Breast epithelium (tissue), 4 donors: ENCODE measurements at regions not wholly inside any gene's neighbourhood (a gene's known extent, or its start where the extent isn't known, plus 50 kb on each side); places are given as distances from the start of the nearest gene placed in this dataset.

Experiments used
- DNase-seq, 2 donors: peaks; one replicate each; pipeline ENCODE4 v3.0.0-alpha.2; 2019; ENCODE audit warnings: low spot score in 2 of 2
- H3K27ac ChIP-seq, 2 donors: fragments of 200-600 bp; sonication (generic) in 1 of 2; one replicate each; pipeline ENCODE4 v1.5.1; 2016 to 2019; ENCODE audit warnings: mild to moderate bottlenecking in 1 of 2
- H3K27me3 ChIP-seq, 2 donors: fragments of 200-600 bp; sonication (generic) in 1 of 2; one replicate each; pipeline versions ENCODE4 v1.5.1 to v1.6.0; 2017 to 2019; ENCODE audit warnings: control low read depth in 1 of 2, mild to moderate bottlenecking in 1 of 2
- H3K36me3 ChIP-seq: fragments of 200-600 bp; one replicate; pipeline ENCODE4 v1.5.1; 2019
- H3K4me1 ChIP-seq, 2 donors: fragments of 200-600 bp; sonication (generic); one replicate each; pipeline ENCODE4 v1.5.1; 2016 to 2019; ENCODE audit warnings: control low read depth in 1 of 2
- H3K4me3 ChIP-seq, 3 donors: fragments of 200-600 bp; sonication (generic); 1 replicate in 2 of 3; 2 replicates in 1 of 3; pipeline ENCODE4 v1.5.1; 2016 to 2019; ENCODE audit warnings: mild to moderate bottlenecking in 3 of 3, moderate library complexity in 2 of 3
- H3K9me3 ChIP-seq, 2 donors: fragments of 200-600 bp; sonication (generic) in 1 of 2; one replicate each; pipeline ENCODE4 v1.5.1; 2016 to 2019; ENCODE audit warnings: control low read depth in 1 of 2
- POLR2A ChIP-seq: fragments of 450-650 bp; IDR thresholded peaks from one replicate; pipeline ENCODE4 v1.6.1; 2016; ENCODE audit warnings: antibody characterized with exemption, mild to moderate bottlenecking, moderate library complexity
- POLR2AphosphoS5 ChIP-seq, 3 donors: sonication (generic); formaldehyde crosslinking; IDR thresholded peaks; one replicate each; pipeline ENCODE4 v1.6.1; 2017; ENCODE audit warnings: antibody characterized with exemption in 3 of 3
- intact Hi-C: fragments of 100-400 bp; cut with DNase I; formaldehyde crosslinking; loops from one replicate; pipeline ENCODE4 v1.15.1; 2023; ENCODE audit warnings: low total_unique reads
- TF ChIP-seq, protein P1 (sequence below), 3 donors: fragments of 450-650 bp; IDR thresholded peaks; one replicate each; pipeline ENCODE4 v1.5.1; 2016 to 2017; ENCODE audit warnings: antibody characterized with exemption in 3 of 3, mild to moderate bottlenecking in 3 of 3, moderate library complexity in 3 of 3

DNA sequence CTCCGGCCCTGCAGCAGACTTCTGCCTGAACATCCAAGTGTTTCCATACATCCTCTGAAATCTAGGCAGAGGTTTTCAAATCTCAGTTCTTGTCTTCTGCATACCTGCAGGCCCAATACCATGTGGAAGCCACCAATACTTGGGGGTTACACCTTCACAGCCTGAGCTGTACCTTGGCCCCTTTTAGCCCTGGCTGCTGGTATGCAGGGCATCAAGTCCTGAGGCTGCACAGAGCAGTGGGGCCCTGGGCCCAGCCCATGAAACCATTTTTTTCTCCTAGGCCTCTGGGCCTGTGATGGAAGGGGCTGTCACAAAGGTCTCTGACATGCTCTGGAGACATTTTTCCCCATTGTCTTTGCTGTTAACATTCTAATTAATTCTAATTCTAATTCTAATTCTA, 680.6 kb downstream of the ELAVL2 start:
- Histone ChIP-seq H3K4me3 (no peak overlapping the region), H3K36me3 (no peaks in the 10 kb centered on the region), H3K4me1 (no peaks in the 10 kb centered on the region), H3K27me3 (no peaks in the 10 kb centered on the region), H3K27ac (no peak overlapping the region), H3K9me3 (peaks cover 10% of the 10 kb centered on the region in 2 donors)
- no peak for DNase-seq
- no peak for TF ChIP-seq POLR2AphosphoS5 (IDR thresholded peaks at IDR 0.05)
- TF ChIP-seq, protein P1, sequence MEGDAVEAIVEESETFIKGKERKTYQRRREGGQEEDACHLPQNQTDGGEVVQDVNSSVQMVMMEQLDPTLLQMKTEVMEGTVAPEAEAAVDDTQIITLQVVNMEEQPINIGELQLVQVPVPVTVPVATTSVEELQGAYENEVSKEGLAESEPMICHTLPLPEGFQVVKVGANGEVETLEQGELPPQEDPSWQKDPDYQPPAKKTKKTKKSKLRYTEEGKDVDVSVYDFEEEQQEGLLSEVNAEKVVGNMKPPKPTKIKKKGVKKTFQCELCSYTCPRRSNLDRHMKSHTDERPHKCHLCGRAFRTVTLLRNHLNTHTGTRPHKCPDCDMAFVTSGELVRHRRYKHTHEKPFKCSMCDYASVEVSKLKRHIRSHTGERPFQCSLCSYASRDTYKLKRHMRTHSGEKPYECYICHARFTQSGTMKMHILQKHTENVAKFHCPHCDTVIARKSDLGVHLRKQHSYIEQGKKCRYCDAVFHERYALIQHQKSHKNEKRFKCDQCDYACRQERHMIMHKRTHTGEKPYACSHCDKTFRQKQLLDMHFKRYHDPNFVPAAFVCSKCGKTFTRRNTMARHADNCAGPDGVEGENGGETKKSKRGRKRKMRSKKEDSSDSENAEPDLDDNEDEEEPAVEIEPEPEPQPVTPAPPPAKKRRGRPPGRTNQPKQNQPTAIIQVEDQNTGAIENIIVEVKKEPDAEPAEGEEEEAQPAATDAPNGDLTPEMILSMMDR (IDR thresholded peaks at IDR 0.05) = no peak
- no peak for TF ChIP-seq POLR2A
- intact Hi-C loops = no loop called here

DNA sequence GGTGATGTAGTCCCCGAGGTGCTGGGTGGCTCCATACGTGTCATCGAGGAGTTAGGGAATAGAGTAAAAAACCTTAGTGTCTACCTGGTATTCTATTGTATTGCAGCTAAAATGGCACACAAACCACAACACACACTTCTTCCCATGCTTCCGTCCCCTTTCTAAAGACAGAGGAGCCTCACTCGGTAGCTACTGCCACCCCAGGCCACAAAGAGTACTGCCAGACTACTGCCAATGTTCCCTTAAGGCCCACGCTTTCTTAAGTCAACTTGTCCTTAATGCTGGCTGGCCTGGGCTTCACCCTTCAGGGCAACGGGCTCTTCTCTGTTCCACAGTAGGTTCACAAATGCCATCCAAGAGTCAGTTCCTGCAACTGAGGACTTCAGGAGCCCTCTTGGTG, 673.0 kb downstream of the ELAVL2 start:
- H3K4me1 ChIP-seq = no peaks in the 10 kb centered on the region
- DNase-seq = no peak
- H3K36me3 ChIP-seq = no peaks in the 10 kb centered on the region
- H3K4me3 ChIP-seq = no peak overlapping the region
- no peak for TF ChIP-seq POLR2AphosphoS5 (IDR thresholded peaks at IDR 0.05)
- no peak for TF ChIP-seq POLR2A
- TF ChIP-seq, protein P1 (IDR thresholded peaks at IDR 0.05) = no peak
- H3K27me3 ChIP-seq = no peaks in the 10 kb centered on the region
- no peaks in the 10 kb centered on the region for H3K9me3 ChIP-seq
- H3K27ac ChIP-seq = no peak overlapping the region
- intact Hi-C loops = no loop called here

DNA sequence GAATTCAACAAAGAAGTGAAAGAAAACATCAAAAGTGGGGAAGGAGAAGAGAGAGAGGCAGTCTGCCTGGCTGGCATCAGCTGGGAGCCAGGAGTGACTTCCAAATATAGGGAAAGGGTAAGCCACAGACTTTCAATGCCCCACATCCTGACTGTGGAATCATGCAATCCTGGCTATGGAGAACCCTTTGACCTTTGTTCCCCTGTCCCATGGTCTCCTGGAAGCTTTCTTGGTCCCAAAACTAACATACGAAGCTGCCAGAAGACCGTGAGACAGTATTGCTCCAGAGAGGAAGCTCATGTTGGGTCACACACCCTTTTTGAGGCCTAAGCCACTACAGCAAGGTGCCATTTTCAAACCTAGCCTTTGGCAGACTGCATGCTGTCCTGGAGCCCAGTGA, 665.5 kb downstream of the ELAVL2 start:
- H3K4me3 ChIP-seq = no peak overlapping the region
- no peaks in the 10 kb centered on the region for H3K4me1 ChIP-seq
- H3K36me3 ChIP-seq = no peaks in the 10 kb centered on the region
- intact Hi-C loops = no loop called here
- DNase-seq = no peak
- H3K27me3 ChIP-seq = no peaks in the 10 kb centered on the region
- no peak overlapping the region for H3K27ac ChIP-seq
- no peaks in the 10 kb centered on the region for H3K9me3 ChIP-seq
- TF ChIP-seq POLR2A (no peak), POLR2AphosphoS5 (IDR thresholded peaks at IDR 0.05) (no peak)
- TF ChIP-seq, protein P1 (IDR thresholded peaks at IDR 0.05) = no peak

DNA sequence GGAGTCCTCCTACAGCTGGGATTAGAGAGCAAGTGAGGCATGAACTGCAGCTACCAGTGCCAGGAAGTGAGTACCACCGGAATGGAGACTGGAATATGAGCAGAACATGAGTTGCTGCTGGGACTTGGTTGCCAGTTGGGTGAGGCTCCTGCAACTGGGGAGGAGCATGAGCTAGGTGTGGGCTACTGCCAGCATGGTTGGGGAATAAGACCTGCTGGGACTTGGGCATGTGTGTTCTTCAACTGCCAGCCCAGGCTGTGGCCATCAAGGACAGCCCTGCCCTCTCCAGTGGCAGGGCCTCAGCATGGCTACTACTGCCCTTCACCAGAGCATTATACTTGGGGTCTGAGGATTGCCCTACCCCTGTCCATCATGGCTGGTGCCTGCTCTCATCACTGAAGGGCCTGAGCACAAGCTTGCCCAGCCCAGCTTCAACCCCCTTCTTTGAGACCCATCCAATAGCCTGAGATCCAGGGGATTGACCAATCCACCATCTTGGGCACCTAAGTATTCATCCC, 665.0 kb downstream of the ELAVL2 start:
- H3K36me3 ChIP-seq = no peaks in the 10 kb centered on the region
- intact Hi-C loops = no loop called here
- H3K4me1 ChIP-seq = no peaks in the 10 kb centered on the region
- peaks cover 0 to 4% of the 10 kb centered on the region in 2 donors for H3K9me3 ChIP-seq
- TF ChIP-seq, protein P1 (IDR thresholded peaks at IDR 0.05) = no peak
- no peak for TF ChIP-seq POLR2AphosphoS5 (IDR thresholded peaks at IDR 0.05)
- no peak for TF ChIP-seq POLR2A
- H3K4me3 ChIP-seq = no peak overlapping the region
- H3K27ac ChIP-seq = no peak overlapping the region
- no peaks in the 10 kb centered on the region for H3K27me3 ChIP-seq
- DNase-seq = no peak

DNA sequence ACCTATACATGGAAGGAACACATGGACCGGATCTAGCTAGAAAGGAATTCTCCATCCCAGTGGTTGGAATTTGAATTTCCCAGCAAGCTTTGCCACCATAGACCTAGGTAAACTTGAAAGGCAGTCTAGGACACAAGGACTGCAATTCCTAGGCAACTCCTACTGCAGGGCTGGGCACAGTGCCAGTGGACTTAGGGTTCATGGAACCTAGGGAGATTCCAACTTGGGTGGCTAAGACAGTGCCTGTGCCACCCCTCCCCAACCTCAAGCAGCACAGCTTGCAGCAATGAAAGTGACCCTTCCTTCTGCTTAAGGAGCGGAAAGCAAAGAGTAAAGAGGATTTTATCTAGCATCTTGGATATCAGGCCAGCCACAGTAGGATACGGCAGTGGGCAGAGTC, 663.3 kb downstream of the ELAVL2 start:
- no peak for DNase-seq
- TF ChIP-seq POLR2A = no peak
- no peak for TF ChIP-seq POLR2AphosphoS5 (IDR thresholded peaks at IDR 0.05)
- TF ChIP-seq, protein P1 (IDR thresholded peaks at IDR 0.05) = no peak
- intact Hi-C loops = no loop called here

More for the DNA sequence above, 663.3 kb downstream of the ELAVL2 start:
- Histone ChIP-seq H3K27ac (no peak overlapping the region), H3K27me3 (no peaks in the 10 kb centered on the region), H3K4me3 (no peak overlapping the region), H3K36me3 (no peaks in the 10 kb centered on the region), H3K9me3 (peaks cover 0 to 5% of the 10 kb centered on the region in 2 donors), H3K4me1 (no peaks in the 10 kb centered on the region)
